HK-2 (cell line): ENCODE measurements at regions not wholly inside any gene's neighbourhood (a gene's known extent, or its start where the extent isn't known, plus 50 kb on each side); places are given as distances from the start of the nearest gene placed in this dataset.
"Not testable (repeated sequence)": the region's sequence is repeated elsewhere in the genome, so short reads cannot be mapped to it uniquely, and the experiment has no call there.

ENCODE experiments used
- DNase-seq: peaks from one replicate; pipeline ENCODE4 v3.0.0-alpha.2; 2018; ENCODE audit not compliant: unreplicated experiment

- no peak for DNase-seq
Observed at GRCh38 chr5:56732121-56732520, 83.2 kb upstream of the MAP3K1 start.

GRCh38 chr5:56731473-56731872 lies 83.9 kb upstream of the MAP3K1 start:
- DNase-seq = not testable (repeated sequence)

- DNase-seq = no peak
Observed at GRCh38 chr5:56729488-56729887, 85.9 kb upstream of the MAP3K1 start.

GRCh38 chr5:56725711-56726411 lies 89.5 kb upstream of the MAP3K1 start:
- no peak for DNase-seq

- not testable (repeated sequence) for DNase-seq
Observed at GRCh38 chr5:56724857-56725256, 90.5 kb upstream of the MAP3K1 start.

GRCh38 chr5:56722317-56722716 lies 93.0 kb upstream of the MAP3K1 start:
- DNase-seq = no peak

GRCh38 chr5:56717253-56717987 lies 97.9 kb upstream of the MAP3K1 start:
- no peak for DNase-seq

GRCh38 chr5:56715986-56716385 lies 99.4 kb upstream of the MAP3K1 start:
- DNase-seq = no peak

GRCh38 chr5:56712895-56713591 lies 102.3 kb upstream of the MAP3K1 start:
- DNase-seq = no peak

- no peak for DNase-seq
Observed at GRCh38 chr5:56710826-56711590, 104.3 kb upstream of the MAP3K1 start.

GRCh38 chr5:56706504-56706903 lies 108.8 kb upstream of the MAP3K1 start:
- no peak for DNase-seq

- no peak for DNase-seq
Observed at GRCh38 chr5:56705217-56705616, 110.1 kb upstream of the MAP3K1 start.

- DNase-seq = no peak
Observed at GRCh38 chr5:56703952-56704351, 111.4 kb upstream of the MAP3K1 start.

GRCh38 chr5:56700711-56701110 lies 114.6 kb upstream of the MAP3K1 start:
- no peak for DNase-seq

- no peak for DNase-seq
Observed at GRCh38 chr5:56699538-56699937, 115.8 kb upstream of the MAP3K1 start.

- no peak for DNase-seq
Observed at GRCh38 chr5:56698463-56699381, 116.6 kb upstream of the MAP3K1 start.

GRCh38 chr5:56696900-56697299 lies 118.4 kb upstream of the MAP3K1 start:
- no peak for DNase-seq

GRCh38 chr5:56693220-56693579 lies 122.1 kb upstream of the MAP3K1 start:
- no peak for DNase-seq

GRCh38 chr5:56692359-56693219 lies 122.8 kb upstream of the MAP3K1 start:
- DNase-seq = no peak

- DNase-seq = no peak
Observed at GRCh38 chr5:56688402-56688801, 126.9 kb upstream of the MAP3K1 start.
